Activated CD4-positive, alpha-beta T cell treated with anti-CD3 and anti-CD28 coated beads, Interleukin-2, amount 50 U/mL, for 1 hour (primary cell): ENCODE measurements at regions not wholly inside any gene's neighbourhood (a gene's known extent, or its start where the extent isn't known, plus 50 kb on each side); places are given as distances from the start of the nearest gene placed in this dataset.
"Not testable (repeated sequence)": the region's sequence is repeated elsewhere in the genome, so short reads cannot be mapped to it uniquely, and the experiment has no call there.

Source experiments
- DNase-seq: peaks from one replicate; pipeline ENCODE4 v3.0.0-alpha.2; 2020

DNA sequence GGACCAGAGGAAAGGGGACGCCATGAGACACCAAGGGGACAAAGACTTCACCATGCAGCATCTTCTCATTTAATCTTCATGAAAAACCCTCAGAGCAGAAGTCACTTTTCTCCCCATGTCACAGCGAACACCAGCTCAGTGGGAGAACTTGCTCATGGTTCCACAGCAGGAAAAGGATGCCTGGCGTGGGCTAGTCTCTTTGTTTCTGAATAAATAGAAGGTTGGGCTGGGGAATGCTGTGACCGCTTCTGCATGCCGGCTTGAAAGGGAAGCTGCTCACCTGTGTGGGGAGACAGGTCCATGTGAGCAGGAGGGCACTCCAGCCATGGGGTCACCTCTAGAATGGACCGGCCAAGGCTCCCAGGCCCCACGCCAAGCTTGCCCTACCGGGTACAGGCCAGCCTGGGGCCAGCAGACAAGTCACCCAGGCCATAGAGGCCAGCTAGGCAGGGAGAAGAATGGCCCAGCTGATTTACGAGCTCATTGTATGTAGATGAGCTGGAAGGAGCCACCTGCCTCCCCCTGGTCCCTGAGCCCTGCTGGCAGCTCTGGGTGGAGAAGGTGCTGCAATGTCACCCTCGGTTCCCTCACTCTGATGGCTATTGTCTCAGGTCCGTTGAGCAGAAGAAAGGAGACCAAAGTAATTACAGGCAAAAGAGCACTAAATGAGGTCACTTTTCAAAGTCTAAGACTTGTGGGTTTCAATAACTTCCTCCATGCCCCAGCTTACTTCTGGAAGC, 82.0 kb upstream of the PDZD8 start:
- no peak for DNase-seq

DNA sequence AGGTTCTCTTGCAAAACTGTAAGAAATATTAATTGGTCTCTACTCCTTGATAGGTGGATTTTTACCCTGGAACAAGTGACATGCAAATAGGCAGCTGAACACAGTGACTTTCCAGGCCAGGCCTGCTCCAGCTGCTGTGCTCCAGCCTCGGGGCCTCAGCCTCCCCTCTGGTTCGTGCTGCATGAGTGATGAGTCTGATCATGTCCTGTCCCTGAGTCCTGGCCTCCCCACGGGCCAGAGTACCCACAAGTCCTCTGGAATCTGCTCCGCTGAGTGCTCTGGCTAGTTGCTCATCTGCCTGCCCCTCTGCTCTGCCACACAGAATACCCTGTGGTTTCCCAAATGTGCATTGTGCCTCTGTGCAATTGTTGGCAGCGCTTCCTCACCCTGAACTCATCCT, 80.1 kb upstream of the PDZD8 start:
- no peak for DNase-seq

DNA sequence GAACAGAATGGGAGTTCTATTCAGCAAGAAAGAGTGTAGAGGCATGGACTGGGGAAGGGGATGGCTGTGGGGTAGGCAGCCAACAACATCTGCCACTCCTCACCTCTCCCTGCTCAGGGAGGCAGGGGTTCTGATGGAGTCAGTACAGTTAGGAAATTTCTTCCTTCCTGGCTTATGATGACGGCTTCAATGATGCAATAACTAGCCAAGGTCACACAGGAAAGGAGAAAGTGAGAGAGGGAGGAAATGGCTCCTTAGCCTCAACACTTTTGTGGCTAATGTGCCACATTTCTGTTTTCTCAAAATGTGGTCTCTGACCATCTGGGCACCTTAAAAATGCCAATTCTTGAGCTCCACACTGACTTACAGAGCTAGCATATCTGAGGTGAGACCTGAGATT, 79.3 kb upstream of the PDZD8 start:
- no peak for DNase-seq

DNA sequence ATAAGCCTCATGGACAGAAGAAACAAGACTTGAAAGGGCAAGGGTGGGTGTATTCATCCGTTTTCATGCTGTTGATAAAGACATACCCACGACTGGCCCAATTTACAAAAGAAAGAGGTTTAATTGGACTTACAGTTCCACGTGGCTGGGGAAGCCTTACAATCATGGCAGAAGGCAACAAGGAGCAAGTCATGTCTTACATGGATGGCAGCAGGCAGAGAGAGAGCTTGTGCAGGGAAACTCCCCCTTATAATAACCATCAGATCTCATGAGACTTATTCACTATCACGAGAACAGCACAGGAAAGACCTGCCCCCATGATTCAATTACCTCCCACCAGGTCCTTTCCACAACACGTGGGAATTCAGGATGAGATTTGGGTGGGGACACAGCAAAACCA, 78.2 kb upstream of the PDZD8 start:
- not testable (repeated sequence) for DNase-seq

GRCh38 chr10:117450940-117451339, 75.7 kb upstream of the PDZD8 start:
- no peak for DNase-seq

- no peak for DNase-seq
Measured at GRCh38 chr10:117449636-117450035, 74.4 kb upstream of the PDZD8 start.

DNA sequence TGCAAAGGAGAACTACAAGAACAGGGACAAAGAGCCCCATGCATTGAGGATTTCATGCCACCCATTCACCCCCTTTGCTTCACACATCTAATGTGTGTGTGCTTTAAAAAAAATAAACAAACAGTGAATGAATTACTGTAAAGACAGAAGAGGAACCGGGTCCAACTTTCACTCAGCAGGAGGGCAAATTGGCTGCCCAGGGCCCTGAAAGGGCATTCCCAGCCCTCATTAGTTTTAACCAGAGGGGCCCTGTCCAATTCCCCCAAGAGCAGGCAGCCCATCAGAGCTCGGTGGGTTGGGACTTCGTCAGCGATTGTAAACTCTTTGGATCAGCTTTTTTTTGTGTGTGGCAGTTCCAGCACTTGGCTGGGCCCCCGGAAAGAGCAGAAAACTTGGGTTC, 73.6 kb upstream of the PDZD8 start:
- DNase-seq, result no peak

GRCh38 chr10:117445992-117446391, 70.8 kb upstream of the PDZD8 start:
- no peak for DNase-seq

DNA sequence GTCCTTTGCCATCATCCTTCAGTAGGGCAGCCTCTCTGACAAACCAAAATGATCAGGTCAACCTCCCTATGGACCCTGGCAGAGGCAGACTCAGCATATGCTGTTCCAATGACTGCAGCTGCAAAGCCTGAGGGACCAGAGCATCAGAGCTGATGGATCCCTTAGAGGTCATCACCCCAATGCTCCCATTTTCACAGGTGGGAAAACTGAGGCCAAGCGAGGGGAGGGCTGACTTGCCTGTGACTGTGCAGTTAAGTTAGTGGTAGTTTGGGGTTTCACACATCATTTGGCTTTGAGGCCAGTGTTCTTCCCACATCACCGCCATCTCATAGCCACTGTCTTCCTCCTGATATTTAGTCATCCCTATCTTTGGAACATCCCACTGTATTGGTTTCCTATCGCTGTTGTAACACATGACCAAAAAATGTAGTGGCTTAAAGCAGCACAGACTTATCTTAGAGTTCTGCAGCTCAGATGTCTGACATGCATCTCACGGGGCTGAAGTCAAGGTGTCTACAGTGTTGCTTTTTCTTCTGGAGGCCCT, 69.3 kb upstream of the PDZD8 start:
- no peak for DNase-seq

DNA sequence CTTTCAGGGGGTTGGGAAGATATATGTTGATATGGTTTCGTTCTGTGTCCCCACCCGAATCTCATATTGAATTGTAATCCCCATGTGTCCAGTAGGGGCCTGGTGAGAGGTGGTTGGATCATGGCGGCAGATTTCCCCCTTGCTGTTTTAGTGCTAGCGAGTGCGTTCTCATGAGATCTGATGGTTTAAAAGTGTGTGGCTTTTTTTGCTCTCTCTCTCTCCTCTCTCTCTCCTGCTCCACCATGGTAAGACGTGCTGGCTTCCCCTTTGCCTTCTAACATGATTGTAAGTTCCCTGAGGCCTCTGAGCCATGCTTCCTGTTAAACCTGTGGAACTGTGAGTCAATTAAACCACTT, 68.4 kb upstream of the PDZD8 start:
- no peak for DNase-seq

DNA sequence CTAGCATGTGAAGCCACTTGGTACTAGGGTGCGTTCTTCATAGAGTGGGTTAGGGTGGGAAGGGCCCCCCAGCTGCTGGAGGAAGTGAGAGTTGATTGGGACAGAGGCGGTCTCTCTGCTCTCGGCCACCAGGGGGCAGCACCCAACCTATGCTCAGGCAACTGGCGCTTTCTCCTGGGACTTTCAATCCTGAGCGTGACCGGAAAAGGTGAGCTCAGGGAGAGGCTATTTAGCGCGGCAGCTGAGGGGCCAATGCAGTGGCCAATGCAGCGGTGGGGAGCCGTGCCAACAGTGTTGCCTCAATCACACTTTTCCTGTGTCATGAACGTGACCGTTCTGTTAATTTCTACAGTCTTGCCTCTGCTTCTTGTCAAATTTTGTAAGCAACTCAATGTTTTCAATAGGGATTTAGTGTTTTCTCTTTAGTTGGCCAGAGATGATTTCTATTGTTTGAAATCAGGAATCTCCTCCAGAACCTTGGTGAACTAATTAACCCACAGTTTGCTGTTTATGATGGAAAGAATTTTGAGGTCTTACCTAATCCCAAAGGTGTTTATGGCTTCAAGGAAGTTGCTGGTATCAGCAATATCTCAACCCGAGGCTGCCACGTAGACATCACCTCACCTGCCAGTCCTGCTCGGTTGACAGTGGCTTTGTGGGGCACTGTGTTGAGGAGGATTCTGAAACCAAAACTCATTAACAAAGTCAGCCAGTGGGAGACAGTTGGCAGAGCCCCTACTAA, 67.9 kb upstream of the PDZD8 start:
- peak; percentile 43 for DNase-seq

GRCh38 chr10:117442521-117442920, 67.3 kb upstream of the PDZD8 start:
- DNase-seq, result no peak

GRCh38 chr10:117441812-117442443, 66.7 kb upstream of the PDZD8 start:
- no peak for DNase-seq

GRCh38 chr10:117441361-117441760, 66.1 kb upstream of the PDZD8 start:
- no peak for DNase-seq

- no peak for DNase-seq
Measured at GRCh38 chr10:117439243-117439912, 64.1 kb upstream of the PDZD8 start.

GRCh38 chr10:117432866-117433265, 57.6 kb upstream of the PDZD8 start:
- no peak for DNase-seq

GRCh38 chr10:117431160-117431559, 55.9 kb upstream of the PDZD8 start:
- no peak for DNase-seq

- not testable (repeated sequence) for DNase-seq
Measured at GRCh38 chr10:117430535-117430934, 55.3 kb upstream of the PDZD8 start.

DNA sequence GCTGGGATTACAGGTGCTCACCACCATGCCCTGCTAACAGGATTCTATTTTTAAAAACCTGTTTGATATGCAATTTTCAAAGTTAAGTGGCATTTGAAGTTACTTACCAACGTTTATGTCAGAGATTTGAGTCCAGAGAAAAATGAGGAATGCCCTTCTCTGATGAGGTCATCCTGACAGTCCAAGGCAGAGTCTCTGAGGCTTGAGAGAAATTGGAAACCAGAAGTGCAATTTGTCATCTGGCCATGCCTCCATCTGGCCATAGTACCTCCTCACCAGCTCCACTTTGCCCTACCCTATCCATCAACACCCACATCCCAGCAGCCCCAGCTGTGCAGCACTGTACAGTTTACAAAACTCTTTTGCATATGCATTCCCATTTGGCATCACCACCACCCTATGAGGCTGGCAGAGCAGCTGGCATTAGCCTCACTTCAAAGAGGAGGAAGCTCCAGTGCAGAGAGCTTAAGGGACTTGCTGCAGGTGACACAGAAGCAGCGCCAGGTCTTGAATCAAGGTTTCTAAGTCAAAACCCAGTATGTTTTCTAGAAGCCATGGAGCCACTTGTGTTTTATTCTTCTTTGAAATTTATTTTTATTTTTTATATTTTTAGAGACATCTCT, 54.5 kb upstream of the PDZD8 start:
- DNase-seq, result no peak

DNA sequence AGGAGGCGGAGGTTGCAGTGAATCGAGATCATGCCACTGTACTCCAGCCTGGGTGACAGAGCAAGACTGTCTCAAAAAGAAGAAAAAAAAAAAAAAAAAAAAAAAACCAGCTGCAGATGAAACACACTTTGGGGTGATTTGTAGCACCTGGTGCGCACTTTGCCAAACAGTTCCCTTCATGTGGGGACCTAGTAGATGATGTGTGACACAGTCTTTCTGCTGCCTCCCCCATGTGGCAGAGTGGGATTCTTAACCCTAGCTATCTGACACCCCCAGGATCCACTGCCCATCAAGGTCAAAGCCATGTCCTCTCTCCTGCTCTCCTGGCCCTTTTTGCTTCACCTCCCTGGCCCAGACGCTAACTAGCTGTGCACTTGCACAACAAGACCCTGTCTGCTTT, 52.1 kb upstream of the PDZD8 start:
- no peak for DNase-seq

GRCh38 chr10:117425974-117426566, 50.8 kb upstream of the PDZD8 start:
- no peak for DNase-seq

- no peak for DNase-seq
Measured at GRCh38 chr10:117424883-117425649, 49.8 kb upstream of the PDZD8 start.
